GM23248 (cell line): ENCODE measurements at regions not wholly inside any gene's neighbourhood (a gene's known extent, or its start where the extent isn't known, plus 50 kb on each side); places are given as distances from the start of the nearest gene placed in this dataset.

Source experiments
- EZH2 ChIP-seq: fragments of 200-600 bp; sonication (generic); IDR thresholded peaks from 2 replicates; pipeline ENCODE4 v1.6.1; 2018; ENCODE audit warnings: antibody characterized with exemption, mild to moderate bottlenecking; ENCODE audit not compliant: insufficient read depth, poor library complexity, severe bottlenecking
- EZH2phosphoT487 ChIP-seq: fragments of 200-600 bp; sonication (generic); IDR thresholded peaks from 2 replicates; pipeline ENCODE4 v1.6.1; 2018; ENCODE audit warnings: antibody characterized with exemption, moderate library complexity, mild to moderate bottlenecking, low read depth; ENCODE audit not compliant: insufficient read depth

GRCh38 chr13:80116107-80116506 lies 224.8 kb downstream of the SPRY2 start:
- TF ChIP-seq EZH2: no peak
- TF ChIP-seq EZH2phosphoT487: no peak
